Vagina (tissue), 2 donors: ENCODE measurements at regions not wholly inside any gene's neighbourhood (a gene's known extent, or its start where the extent isn't known, plus 50 kb on each side); places are given as distances from the start of the nearest gene placed in this dataset.

Experiments used
- CTCF ChIP-seq, 3 experiments: fragments of 450-650 bp in 2 of 3; fragments of 200-600 bp in 1 of 3; sonication (generic) in 1 of 3; IDR thresholded peaks; one replicate each; pipeline ENCODE4 v1.5.1; 2017 to 2019; ENCODE audit warnings: antibody characterized with exemption in 3 of 3, mild to moderate bottlenecking in 2 of 3, moderate library complexity in 2 of 3
- POLR2A ChIP-seq, 2 donors: fragments of 450-650 bp; IDR thresholded peaks; one replicate each; pipeline ENCODE4 v1.6.1; 2017; ENCODE audit warnings: antibody characterized with exemption in 2 of 2, mild to moderate bottlenecking in 2 of 2, moderate library complexity in 2 of 2

- TF ChIP-seq CTCF (IDR thresholded peaks at IDR 0.05) (no peak), POLR2A (IDR thresholded peaks at IDR 0.05) (no peak)
Observed at GRCh38 chr13:85650613-85651012, 148.6 kb downstream of the SLITRK6 start.
